ENCODE measurements at regions not wholly inside any gene's neighbourhood (a gene's known extent, or its start where the extent isn't known, plus 50 kb on each side); places are given as distances from the start of the nearest gene placed in this dataset.

GRCh38 chr13:79912403-79912802 lies 428.5 kb downstream of the SPRY2 start:
- TF ChIP-seq POLR2A (IDR thresholded peaks at IDR 0.05) (no peak), CTCF (IDR thresholded peaks at IDR 0.05) (no peak), POLR2AphosphoS5 (IDR thresholded peaks at IDR 0.05) (no peak), EP300 (IDR thresholded peaks at IDR 0.05) (no peak)

All from gastroesophageal sphincter (tissue), 3 donors.